ENCODE measurements at regions not wholly inside any gene's neighbourhood (a gene's known extent, or its start where the extent isn't known, plus 50 kb on each side); places are given as distances from the start of the nearest gene placed in this dataset.

DNA sequence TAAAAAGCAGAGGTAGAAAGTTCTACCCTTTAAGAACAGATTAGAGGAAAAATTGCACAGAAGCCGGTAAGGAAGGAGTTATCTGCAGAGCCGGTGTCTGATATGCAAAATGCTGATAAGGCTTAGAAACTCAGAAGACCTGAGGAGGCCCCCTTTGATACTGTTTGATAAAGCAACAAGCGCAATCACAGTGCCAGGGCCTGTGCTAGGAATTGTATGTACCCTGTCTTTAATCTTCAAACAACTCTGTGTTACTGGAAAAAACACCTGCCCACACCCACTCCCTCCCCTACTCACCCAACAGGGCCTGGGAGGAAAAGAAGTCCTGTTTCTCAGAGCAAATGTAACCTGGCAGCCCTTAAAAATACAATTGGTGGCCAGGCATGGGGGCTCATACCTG, 112.7 kb upstream of the FUT8 start:
- TF ChIP-seq, protein P1, sequence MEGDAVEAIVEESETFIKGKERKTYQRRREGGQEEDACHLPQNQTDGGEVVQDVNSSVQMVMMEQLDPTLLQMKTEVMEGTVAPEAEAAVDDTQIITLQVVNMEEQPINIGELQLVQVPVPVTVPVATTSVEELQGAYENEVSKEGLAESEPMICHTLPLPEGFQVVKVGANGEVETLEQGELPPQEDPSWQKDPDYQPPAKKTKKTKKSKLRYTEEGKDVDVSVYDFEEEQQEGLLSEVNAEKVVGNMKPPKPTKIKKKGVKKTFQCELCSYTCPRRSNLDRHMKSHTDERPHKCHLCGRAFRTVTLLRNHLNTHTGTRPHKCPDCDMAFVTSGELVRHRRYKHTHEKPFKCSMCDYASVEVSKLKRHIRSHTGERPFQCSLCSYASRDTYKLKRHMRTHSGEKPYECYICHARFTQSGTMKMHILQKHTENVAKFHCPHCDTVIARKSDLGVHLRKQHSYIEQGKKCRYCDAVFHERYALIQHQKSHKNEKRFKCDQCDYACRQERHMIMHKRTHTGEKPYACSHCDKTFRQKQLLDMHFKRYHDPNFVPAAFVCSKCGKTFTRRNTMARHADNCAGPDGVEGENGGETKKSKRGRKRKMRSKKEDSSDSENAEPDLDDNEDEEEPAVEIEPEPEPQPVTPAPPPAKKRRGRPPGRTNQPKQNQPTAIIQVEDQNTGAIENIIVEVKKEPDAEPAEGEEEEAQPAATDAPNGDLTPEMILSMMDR (IDR thresholded peaks at IDR 0.05) = no peak
- TF ChIP-seq POLR2AphosphoS5 (IDR thresholded peaks at IDR 0.05; ENCODE audit: low read depth, low read length) = no peak

Measured in Panc1 (cell line).